ENCODE measurements at regions not wholly inside any gene's neighbourhood (a gene's known extent, or its start where the extent isn't known, plus 50 kb on each side); places are given as distances from the start of the nearest gene placed in this dataset.

DNA sequence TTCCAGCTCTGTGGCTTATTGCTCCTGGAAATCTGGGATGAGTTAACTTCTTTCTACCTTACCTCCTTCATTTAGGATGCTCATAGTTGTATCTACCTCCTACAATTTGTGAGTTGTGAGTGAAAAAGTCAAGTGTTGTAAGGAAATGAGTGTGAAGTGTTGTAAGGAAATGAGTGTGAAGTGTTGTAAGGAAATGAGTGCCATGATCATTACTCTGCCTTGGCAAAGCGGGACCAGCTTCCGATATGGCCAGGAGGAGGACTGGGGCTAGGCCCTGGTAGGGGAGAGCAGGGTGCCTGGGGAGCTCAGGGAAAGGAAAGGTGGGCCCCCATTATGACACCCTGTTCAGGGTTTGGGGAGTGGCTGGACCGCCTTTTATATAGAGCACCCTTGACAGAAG is 435.2 kb downstream of the FGF9 start:
- DNase-seq (ENCODE audit: low read depth in 2 of 2) = no peak
- H2AFZ ChIP-seq (ENCODE audit: low read length) = no peak overlapping the region
- H3K36me3 ChIP-seq (ENCODE audit: control insufficient read depth, insufficient read depth, low read length) = no peaks in the 10 kb centered on the region
- H3K9me3 ChIP-seq (ENCODE audit: control insufficient read depth, insufficient read depth, low read depth, low read length) = no peaks in the 10 kb centered on the region
- H3K27me3 ChIP-seq (ENCODE audit: control insufficient read depth, insufficient read depth, low read length) = no peaks in the 10 kb centered on the region
- H3K4me2 ChIP-seq (ENCODE audit: extremely low read depth, insufficient read depth, low read length) = no peak overlapping the region
- no peaks in the 10 kb centered on the region for H3K4me1 ChIP-seq (ENCODE audit: control insufficient read depth, extremely low read depth, insufficient read depth, low read length)
- no peak overlapping the region for H3K9ac ChIP-seq (ENCODE audit: insufficient read depth, low read length)
- H3K4me3 ChIP-seq (replicated peaks in 1 of 4; ENCODE audit: control extremely low read depth in 1 of 4, insufficient read depth in 1 of 4, low read depth in 3 of 4, low read length in 4 of 4) = no peak overlapping the region
- no peaks in the 10 kb centered on the region for H3K79me2 ChIP-seq (ENCODE audit: control insufficient read depth, insufficient read depth, low read length)
- no peaks in the 10 kb centered on the region for H4K20me1 ChIP-seq (ENCODE audit: control insufficient read depth, extremely low read depth, insufficient read depth, low read length)
- TF ChIP-seq, protein P1, sequence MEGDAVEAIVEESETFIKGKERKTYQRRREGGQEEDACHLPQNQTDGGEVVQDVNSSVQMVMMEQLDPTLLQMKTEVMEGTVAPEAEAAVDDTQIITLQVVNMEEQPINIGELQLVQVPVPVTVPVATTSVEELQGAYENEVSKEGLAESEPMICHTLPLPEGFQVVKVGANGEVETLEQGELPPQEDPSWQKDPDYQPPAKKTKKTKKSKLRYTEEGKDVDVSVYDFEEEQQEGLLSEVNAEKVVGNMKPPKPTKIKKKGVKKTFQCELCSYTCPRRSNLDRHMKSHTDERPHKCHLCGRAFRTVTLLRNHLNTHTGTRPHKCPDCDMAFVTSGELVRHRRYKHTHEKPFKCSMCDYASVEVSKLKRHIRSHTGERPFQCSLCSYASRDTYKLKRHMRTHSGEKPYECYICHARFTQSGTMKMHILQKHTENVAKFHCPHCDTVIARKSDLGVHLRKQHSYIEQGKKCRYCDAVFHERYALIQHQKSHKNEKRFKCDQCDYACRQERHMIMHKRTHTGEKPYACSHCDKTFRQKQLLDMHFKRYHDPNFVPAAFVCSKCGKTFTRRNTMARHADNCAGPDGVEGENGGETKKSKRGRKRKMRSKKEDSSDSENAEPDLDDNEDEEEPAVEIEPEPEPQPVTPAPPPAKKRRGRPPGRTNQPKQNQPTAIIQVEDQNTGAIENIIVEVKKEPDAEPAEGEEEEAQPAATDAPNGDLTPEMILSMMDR (conservative IDR thresholded peaks at IDR 0.05 in 1 of 2, IDR thresholded peaks at IDR 0.05 in 1 of 2; ENCODE audit: low read depth in 1 of 2, low read length in 2 of 2) = no peak
- no peak for TF ChIP-seq EZH2 (IDR thresholded peaks at IDR 0.05; ENCODE audit: low read length, missing control alignments)
- H3K27ac ChIP-seq (ENCODE audit: insufficient read depth, low read length) = no peak overlapping the region

DNA sequence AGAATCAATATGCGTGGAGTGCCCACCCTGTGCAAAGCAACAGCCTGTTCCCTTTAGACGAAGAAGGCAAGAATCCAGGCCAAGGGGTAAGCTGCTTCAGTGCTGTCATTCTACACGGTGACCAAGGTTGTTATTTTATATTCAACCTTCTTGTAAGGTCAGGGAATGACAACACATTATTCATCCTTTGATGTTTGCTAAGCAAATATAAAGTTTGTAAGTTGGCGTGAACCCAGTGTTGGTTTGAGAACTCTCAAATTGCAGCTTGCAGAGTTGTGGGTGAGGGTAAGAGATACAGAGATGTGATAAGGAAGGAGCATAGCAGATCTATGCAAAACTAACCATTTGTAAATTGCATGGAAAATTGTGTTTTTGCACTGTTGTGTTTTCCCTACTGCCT is 436.7 kb downstream of the FGF9 start:
- no peak overlapping the region for H2AFZ ChIP-seq (ENCODE audit: low read length)
- no peak overlapping the region for H3K27ac ChIP-seq (ENCODE audit: insufficient read depth, low read length)
- no peaks in the 10 kb centered on the region for H3K79me2 ChIP-seq (ENCODE audit: control insufficient read depth, insufficient read depth, low read length)
- H3K4me3 ChIP-seq (replicated peaks in 1 of 4; ENCODE audit: control extremely low read depth in 1 of 4, insufficient read depth in 1 of 4, low read depth in 3 of 4, low read length in 4 of 4) = no peak overlapping the region
- no peaks in the 10 kb centered on the region for H3K36me3 ChIP-seq (ENCODE audit: control insufficient read depth, insufficient read depth, low read length)
- H3K9ac ChIP-seq (ENCODE audit: insufficient read depth, low read length) = no peak overlapping the region
- no peak overlapping the region for H3K4me2 ChIP-seq (ENCODE audit: extremely low read depth, insufficient read depth, low read length)
- DNase-seq (ENCODE audit: low read depth in 2 of 2) = no peak
- no peaks in the 10 kb centered on the region for H3K4me1 ChIP-seq (ENCODE audit: control insufficient read depth, extremely low read depth, insufficient read depth, low read length)
- H4K20me1 ChIP-seq (ENCODE audit: control insufficient read depth, extremely low read depth, insufficient read depth, low read length) = no peaks in the 10 kb centered on the region
- no peak for TF ChIP-seq EZH2 (IDR thresholded peaks at IDR 0.05; ENCODE audit: low read length, missing control alignments)
- TF ChIP-seq, protein P1 (conservative IDR thresholded peaks at IDR 0.05 in 1 of 2, IDR thresholded peaks at IDR 0.05 in 1 of 2; ENCODE audit: low read depth in 1 of 2, low read length in 2 of 2) = no peak
- H3K27me3 ChIP-seq (ENCODE audit: control insufficient read depth, insufficient read depth, low read length) = no peaks in the 10 kb centered on the region
- H3K9me3 ChIP-seq (ENCODE audit: control insufficient read depth, insufficient read depth, low read depth, low read length) = no peaks in the 10 kb centered on the region

DNA sequence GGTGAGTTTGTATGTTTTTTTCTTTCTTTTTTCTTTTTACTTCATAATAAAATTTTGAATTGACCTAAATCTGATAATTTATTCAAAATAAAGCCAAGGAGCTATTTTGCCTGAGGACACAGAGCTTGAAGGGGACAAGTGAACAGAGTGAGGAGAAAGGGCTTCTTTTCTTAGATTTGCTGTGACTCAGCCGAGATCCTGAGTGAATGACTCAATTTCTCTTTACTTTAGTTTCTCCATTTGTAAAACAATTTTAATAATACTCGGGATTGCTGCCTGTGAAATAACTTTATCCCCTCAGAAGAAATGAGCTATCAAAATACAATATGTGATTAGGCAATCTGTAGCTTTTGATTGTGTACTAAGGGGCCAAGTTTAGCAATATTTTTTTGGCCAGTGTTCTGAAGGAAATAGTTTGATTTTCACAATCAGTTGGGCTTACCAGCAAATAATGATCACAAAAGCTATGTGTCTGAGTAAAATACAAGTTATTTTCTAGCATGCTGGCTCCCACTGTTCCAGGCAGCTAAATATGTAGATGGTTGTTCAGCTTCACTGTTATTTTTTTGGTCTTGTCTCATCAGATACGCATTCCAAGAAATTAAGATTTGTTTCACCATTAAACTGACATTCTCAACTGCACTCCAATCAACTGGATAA is 437.5 kb downstream of the FGF9 start:
- no peak overlapping the region for H3K4me2 ChIP-seq (ENCODE audit: extremely low read depth, insufficient read depth, low read length)
- peak in 1 of 2 donors; percentile 66 for DNase-seq (ENCODE audit: low read depth in 2 of 2)
- H3K9me3 ChIP-seq (ENCODE audit: control insufficient read depth, insufficient read depth, low read depth, low read length) = no peaks in the 10 kb centered on the region
- no peaks in the 10 kb centered on the region for H3K79me2 ChIP-seq (ENCODE audit: control insufficient read depth, insufficient read depth, low read length)
- no peak overlapping the region for H3K27ac ChIP-seq (ENCODE audit: insufficient read depth, low read length)
- H4K20me1 ChIP-seq (ENCODE audit: control insufficient read depth, extremely low read depth, insufficient read depth, low read length) = no peaks in the 10 kb centered on the region
- H3K36me3 ChIP-seq (ENCODE audit: control insufficient read depth, insufficient read depth, low read length) = no peaks in the 10 kb centered on the region
- TF ChIP-seq, protein P1 (conservative IDR thresholded peaks at IDR 0.05 in 1 of 2, IDR thresholded peaks at IDR 0.05 in 1 of 2; ENCODE audit: low read depth in 1 of 2, low read length in 2 of 2) = no peak
- TF ChIP-seq EZH2 (IDR thresholded peaks at IDR 0.05; ENCODE audit: low read length, missing control alignments) = no peak
- no peak overlapping the region for H3K4me3 ChIP-seq (replicated peaks in 1 of 4; ENCODE audit: control extremely low read depth in 1 of 4, insufficient read depth in 1 of 4, low read depth in 3 of 4, low read length in 4 of 4)
- no peak overlapping the region for H2AFZ ChIP-seq (ENCODE audit: low read length)
- no peaks in the 10 kb centered on the region for H3K4me1 ChIP-seq (ENCODE audit: control insufficient read depth, extremely low read depth, insufficient read depth, low read length)
- H3K9ac ChIP-seq (ENCODE audit: insufficient read depth, low read length) = no peak overlapping the region
- no peaks in the 10 kb centered on the region for H3K27me3 ChIP-seq (ENCODE audit: control insufficient read depth, insufficient read depth, low read length)
